ENCODE measurements at regions not wholly inside any gene's neighbourhood (a gene's known extent, or its start where the extent isn't known, plus 50 kb on each side); places are given as distances from the start of the nearest gene placed in this dataset.

DNA sequence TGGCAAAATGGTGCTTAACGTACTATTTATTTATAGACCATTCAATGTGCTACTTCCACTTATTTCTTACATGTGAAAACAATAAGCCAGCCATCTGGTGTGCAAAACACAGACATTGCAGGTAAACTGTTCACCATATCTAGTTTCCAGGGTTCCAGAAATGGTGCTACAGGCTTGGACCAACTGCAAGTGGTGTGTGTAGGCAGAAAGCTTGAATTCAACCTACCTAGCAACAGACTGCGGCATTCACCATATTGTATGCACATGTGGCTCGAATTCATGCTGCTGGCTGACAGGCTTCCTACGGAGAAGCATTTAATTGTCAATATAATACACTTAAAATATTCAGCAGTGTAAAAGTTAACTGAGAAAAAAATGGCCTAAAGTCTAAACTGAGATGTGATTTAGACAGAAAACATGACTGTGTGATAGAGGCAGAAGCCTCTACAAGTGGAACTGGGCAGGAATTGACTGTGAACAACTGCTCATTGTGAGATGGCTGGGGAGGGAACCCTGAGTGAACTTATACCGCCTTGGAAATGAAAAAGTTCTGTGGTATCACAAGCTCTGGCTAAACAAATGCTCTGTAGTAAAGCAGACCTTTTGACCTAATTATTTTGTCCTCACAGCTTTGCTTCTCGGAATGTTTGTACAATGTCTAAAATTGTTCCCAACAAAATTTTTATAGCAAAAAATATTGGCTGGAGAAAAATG is 434.7 kb downstream of the GRIA2 start:
- DNase-seq = no peak

- no peak for DNase-seq
Measured at GRCh38 chr4:157643257-157643656, 422.7 kb downstream of the GRIA2 start.

DNA sequence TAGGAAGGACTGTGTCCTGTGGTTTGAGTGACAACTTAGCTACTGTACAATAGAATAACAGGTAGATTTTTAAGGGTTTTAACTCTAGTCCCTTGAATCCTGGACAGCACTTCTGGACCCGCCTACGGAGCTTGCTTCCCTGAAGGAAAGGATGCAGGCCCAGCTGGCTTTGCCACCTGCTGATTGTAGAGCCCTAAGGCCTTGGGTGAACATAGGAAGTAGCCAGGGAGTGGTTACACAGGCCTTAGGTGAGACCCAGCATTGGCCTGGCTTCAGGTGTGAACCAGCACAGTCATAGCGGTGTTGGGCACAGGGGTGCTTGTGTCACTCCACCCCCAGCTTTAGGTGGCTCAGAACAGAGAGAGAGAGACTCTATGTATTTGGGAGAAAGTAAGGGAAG is 413.5 kb downstream of the GRIA2 start:
- DNase-seq = no peak

DNA sequence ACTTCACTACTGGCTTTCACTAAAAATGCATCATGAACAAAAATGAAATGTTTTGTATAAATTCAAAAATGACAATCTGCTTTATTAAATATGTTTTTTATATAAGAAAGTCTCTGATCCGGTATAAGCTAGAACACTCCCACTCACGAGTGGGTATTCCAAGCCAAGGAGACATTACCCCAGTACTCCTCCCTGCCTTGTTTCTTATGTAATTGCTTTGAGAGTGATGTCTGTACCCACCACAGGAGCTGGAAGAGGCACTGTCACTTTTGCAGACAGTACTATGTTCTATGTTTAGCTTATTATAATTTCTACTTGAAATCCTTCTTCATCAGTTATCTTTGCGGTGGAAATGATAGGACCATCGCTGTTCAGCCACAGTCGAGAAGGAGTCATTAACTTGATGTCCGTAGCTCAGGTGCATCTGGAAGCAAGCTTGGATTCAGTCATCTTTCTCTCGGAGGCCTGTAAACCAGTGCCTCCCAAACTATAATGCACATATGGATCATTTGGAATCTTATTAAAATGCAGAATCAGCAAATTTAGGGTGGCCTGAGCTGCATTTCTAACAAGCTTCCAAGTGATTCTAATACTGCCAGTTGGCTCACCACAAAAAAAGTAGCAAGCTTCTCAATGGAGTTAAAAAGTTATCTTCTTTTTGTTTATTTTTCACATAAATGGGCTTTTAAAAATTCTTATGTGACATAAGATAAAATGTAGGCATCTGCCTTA is 396.4 kb downstream of the GRIA2 start:
- no peak for DNase-seq

GRCh38 chr4:157607996-157608395 is 387.5 kb downstream of the GRIA2 start:
- no peak for DNase-seq

- DNase-seq = no peak
Measured at GRCh38 chr4:157600583-157600982, 380.1 kb downstream of the GRIA2 start.

- DNase-seq = no peak
Measured at GRCh38 chr4:157591245-157591644, 370.7 kb downstream of the GRIA2 start.

GRCh38 chr4:157590679-157591078 is 370.2 kb downstream of the GRIA2 start:
- no peak for DNase-seq

GRCh38 chr4:157587681-157588423 is 367.3 kb downstream of the GRIA2 start:
- no peak for DNase-seq

- DNase-seq = no peak
Measured at GRCh38 chr4:157582141-157582540, 361.6 kb downstream of the GRIA2 start.

- no peak for DNase-seq
Measured at GRCh38 chr4:157576671-157577217, 356.2 kb downstream of the GRIA2 start.

GRCh38 chr4:157575339-157575738 is 354.8 kb downstream of the GRIA2 start:
- no peak for DNase-seq

DNA sequence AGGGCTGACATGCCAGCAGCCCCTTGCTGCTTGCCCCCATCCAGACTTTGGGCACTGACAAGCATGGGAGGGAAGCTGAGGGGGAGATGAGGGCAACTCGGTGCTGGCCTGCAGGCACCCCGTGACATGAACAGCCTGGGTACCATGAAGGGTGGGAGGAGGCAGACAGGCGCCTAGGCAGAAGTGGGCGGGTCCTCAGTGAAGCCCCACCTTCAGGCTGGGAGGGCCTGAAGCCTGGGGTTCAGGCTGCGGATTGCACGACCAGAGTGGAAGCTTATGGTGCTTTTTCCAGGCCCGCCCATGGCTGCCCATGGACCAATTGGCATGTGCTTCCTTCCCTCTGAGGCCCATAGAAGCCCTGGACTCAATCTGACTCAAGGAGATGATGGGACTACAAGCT is 354.1 kb downstream of the GRIA2 start:
- DNase-seq = no peak

GRCh38 chr4:157572951-157573350 is 352.4 kb downstream of the GRIA2 start:
- no peak for DNase-seq

DNA sequence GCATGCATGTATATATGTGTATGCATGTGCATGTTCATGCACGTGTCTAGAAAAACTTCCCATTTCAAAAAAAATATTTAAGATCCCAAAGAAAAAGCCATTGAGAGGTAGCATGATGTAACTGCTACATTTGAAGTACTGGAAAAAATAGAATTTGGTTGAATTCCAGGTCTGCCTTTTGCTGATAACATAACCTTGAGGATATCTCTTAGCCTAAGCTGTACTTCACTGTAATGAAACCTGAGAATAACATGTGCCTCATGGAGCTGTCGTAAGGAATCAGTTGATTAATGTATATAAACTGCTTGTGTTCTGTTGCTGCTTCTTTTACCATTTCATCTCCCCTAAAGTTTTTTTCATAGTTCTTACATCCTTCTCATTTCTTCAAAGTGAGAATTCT is 351.8 kb downstream of the GRIA2 start:
- no peak for DNase-seq

DNA sequence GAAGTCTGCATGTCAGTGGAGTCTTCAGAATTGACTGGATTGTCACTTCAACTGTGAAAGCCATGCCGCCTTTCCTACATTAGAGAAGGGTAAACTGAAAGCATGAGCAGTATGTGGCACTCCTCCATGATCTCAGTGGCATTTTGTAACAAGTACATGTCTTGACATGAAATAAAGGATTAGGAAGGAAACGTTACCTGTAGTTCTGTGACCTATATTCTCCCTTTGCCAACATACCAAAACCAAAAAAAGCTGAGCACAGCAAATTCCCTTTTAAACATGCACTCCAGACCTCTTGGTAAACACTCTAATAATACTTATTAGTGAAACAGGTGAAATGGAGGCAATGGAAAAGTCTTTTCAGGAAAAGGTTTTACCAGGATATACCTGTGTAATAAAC is 344.2 kb downstream of the GRIA2 start:
- DNase-seq = no peak

DNA sequence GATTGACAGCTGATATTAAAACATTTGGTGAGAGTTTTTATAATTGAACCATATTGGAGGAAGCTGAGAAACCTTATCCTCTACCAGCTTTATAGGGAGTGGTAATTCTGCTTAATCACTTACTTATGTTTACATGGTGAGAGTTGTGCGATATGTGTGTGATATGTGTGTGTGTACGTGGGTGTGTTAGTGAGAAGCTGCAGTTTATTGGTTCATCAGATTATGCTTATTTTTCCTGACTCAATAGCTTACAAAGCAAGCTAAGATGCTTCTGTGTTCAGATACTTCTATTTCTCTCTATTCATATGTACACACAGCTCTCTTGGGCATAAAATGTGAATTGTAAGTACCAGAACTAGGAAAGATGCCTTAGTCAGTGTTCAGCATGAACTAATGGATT is 343.7 kb downstream of the GRIA2 start:
- no peak for DNase-seq

- DNase-seq = no peak
Measured at GRCh38 chr4:157558016-157558415, 337.5 kb downstream of the GRIA2 start.

DNA sequence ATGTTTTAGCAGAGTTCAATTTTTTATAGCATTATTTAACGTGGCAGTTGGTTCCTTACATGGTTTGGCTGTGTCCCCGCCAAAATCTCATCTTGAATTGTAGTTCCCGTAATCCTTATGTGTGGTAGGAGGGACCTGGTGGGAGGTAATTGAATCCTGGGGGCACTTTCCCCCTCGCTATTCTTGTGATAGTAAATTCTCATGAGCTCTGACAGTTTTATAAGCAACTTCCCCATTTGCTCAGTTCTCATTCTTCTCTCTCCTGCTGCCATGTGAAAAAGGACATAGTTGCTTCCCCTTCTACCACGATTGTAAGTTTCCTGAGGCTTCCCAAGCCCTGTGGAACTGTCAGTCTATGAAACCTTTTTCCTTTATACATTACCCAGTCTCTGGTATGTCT is 329.5 kb downstream of the GRIA2 start:
- peak; percentile 67 to 73 for DNase-seq

DNA sequence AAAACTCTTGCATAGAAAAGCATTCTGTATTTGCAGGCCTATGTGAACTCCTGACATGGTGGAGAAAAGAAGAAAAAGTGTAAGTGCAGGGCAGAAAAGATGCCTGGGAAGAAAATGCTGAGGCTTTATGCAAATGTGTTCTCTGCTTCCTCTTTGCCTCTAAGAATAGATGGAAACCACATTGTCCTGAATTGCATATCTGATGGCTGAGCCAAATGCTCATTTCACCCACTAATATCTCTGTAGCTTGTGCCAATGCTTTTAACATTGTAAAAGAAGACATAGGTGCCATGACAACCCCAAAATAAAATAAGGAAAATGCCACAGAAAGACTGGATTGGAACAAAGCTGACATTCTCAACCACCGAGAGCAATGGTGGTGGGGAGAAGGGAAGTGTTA is 307.4 kb downstream of the GRIA2 start:
- DNase-seq = peak; percentile 5 to 12

- DNase-seq = no peak
Measured at GRCh38 chr4:157521906-157522305, 301.4 kb downstream of the GRIA2 start.

DNA sequence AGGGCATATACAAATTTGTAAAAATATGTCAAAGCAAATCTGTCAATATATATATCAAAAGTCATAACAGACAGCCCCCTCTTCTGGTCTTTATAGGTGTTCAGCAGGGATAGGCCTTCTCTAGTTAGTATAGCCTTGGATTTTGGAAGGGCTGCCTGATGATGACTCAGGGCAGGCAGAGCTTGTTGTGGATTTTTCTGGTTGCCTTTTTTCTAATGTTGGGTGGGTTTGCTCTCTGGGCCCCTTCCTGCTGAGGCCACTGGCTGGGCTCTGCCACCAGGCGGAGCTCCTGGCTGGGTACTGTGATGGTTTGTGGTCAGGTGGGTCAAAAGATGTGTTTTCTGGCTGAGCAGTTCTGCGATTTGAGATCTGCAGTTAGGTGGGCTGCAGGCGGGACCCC is 294.2 kb downstream of the GRIA2 start:
- no peak for DNase-seq

DNA sequence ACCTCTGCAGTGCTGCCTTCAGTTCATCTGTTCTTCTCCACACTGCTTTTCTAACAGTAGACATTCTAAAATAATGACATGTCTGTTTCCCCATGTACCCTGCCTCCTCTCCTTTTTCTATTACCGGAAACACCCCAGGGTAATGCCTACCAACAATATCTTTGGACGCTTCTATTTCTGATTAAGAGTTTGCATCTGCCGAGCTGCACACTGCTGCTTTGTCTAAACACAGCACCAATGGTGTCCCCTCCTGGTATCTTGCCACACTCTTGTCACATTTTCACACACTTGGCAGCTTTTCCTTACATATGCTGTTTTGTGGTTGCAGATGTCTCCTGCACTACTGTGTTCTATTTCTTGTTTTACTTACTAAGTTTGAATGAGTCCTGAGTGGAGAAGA is 288.8 kb downstream of the GRIA2 start:
- no peak for DNase-seq

GRCh38 chr4:157502656-157503055 is 282.1 kb downstream of the GRIA2 start:
- no peak for DNase-seq

Measured in Kasumi-1 (cell line).